Activated CD8-positive, alpha-beta T cell treated with anti-CD3 and anti-CD28 coated beads for 36 hours (primary cell): ENCODE measurements at regions not wholly inside any gene's neighbourhood (a gene's known extent, or its start where the extent isn't known, plus 50 kb on each side); places are given as distances from the start of the nearest gene placed in this dataset.

Source experiments
- ATAC-seq: fragments of 200-7000 bp; cut with Tn5 transposase; one replicate; pipeline ENCODE4 v1.10.0; 2021; ENCODE audit warnings: mild to moderate bottlenecking, moderate library complexity
- CTCF ChIA-PET: fragments of 350-600 bp; sonication (Branson Sonifier 250); formaldehyde crosslinking; loops from one replicate; lab custom pipeline; 2021; ENCODE audit warnings: antibody characterized with exemption; lab: Charles Lee
- POLR2A ChIA-PET: fragments of 350-600 bp; sonication (Branson Sonifier 250); formaldehyde crosslinking; loops from one replicate; lab custom pipeline; 2021; ENCODE audit warnings: antibody characterized with exemption; lab: Charles Lee
- DNase-seq: peaks from one replicate; pipeline ENCODE4 v3.0.0-alpha.2; 2020
- H3K27ac Mint-ChIP-seq: one replicate; pipeline ENCODE4 v1.8.0; 2021; ENCODE audit warnings: mild to moderate bottlenecking, mixed read lengths
- H3K27me3 Mint-ChIP-seq: one replicate; pipeline ENCODE4 v1.8.0; 2021; ENCODE audit warnings: mixed read lengths
- H3K36me3 Mint-ChIP-seq: one replicate; pipeline ENCODE4 v1.8.0; 2021; ENCODE audit warnings: low read depth, mixed read lengths
- H3K4me1 Mint-ChIP-seq: one replicate; pipeline ENCODE4 v1.8.0; 2021; ENCODE audit warnings: low read depth, mixed read lengths
- H3K4me3 Mint-ChIP-seq: one replicate; pipeline ENCODE4 v1.8.0; 2021; ENCODE audit warnings: mild to moderate bottlenecking, moderate library complexity, mixed read lengths
- H3K9me3 Mint-ChIP-seq: one replicate; pipeline ENCODE4 v1.8.0; 2021; ENCODE audit warnings: mixed read lengths
- CTCF ChIP-seq: fragments of 200-600 bp; IDR thresholded peaks from one replicate; pipeline ENCODE4 v1.8.0; 2022; ENCODE audit warnings: antibody characterized with exemption, mild to moderate bottlenecking
- intact Hi-C: fragments of 100-400 bp; cut with micrococcal nuclease; formaldehyde crosslinking; loops from one replicate; pipeline ENCODE4 v1.10.0; 2022

- CTCF ChIA-PET = no interaction called here
- Mint-ChIP-seq H3K27ac (no peak overlapping the region), H3K4me1 (no peaks in the 10 kb centered on the region), H3K36me3 (no peaks in the 10 kb centered on the region), H3K4me3 (no peak overlapping the region), H3K27me3 (no peaks in the 10 kb centered on the region), H3K9me3 (peaks cover 12% of the 10 kb centered on the region)
- ATAC-seq (no peak), DNase-seq (no peak)
- TF ChIP-seq CTCF = no peak
- intact Hi-C loops = no loop called here
- POLR2A ChIA-PET = no interaction called here
Measured at GRCh38 chr5:26321278-26321677, 717.1 kb downstream of the CDH9 start.

- no peak for TF ChIP-seq CTCF
- no peak for ATAC-seq
- Mint-ChIP-seq H3K4me1 (no peaks in the 10 kb centered on the region), H3K9me3 (peaks cover 16% of the 10 kb centered on the region), H3K27ac (no peak overlapping the region), H3K36me3 (no peaks in the 10 kb centered on the region), H3K4me3 (no peak overlapping the region), H3K27me3 (no peaks in the 10 kb centered on the region)
- DNase-seq = no peak
- CTCF ChIA-PET = no interaction called here
- intact Hi-C loops = no loop called here
- POLR2A ChIA-PET = no interaction called here
Measured at GRCh38 chr5:26310415-26310814, 728.0 kb downstream of the CDH9 start.

GRCh38 chr5:26295541-26295940 is 742.8 kb downstream of the CDH9 start:
- intact Hi-C loops = no loop called here
- Mint-ChIP-seq H3K9me3 (peaks cover 2% of the 10 kb centered on the region), H3K36me3 (no peaks in the 10 kb centered on the region), H3K27me3 (no peaks in the 10 kb centered on the region), H3K4me1 (no peaks in the 10 kb centered on the region), H3K27ac (no peak overlapping the region), H3K4me3 (no peak overlapping the region)
- DNase-seq (no peak), ATAC-seq (no peak)
- no peak for TF ChIP-seq CTCF
- ChIA-PET POLR2A (no interaction called here), CTCF (no interaction called here)

- H3K4me1 Mint-ChIP-seq = no peaks in the 10 kb centered on the region
- no peaks in the 10 kb centered on the region for H3K36me3 Mint-ChIP-seq
- peaks cover 6% of the 10 kb centered on the region for H3K9me3 Mint-ChIP-seq
- no peak for TF ChIP-seq CTCF
- H3K4me3 Mint-ChIP-seq = no peak overlapping the region
- ChIA-PET POLR2A (no interaction called here), CTCF (no interaction called here)
- H3K27me3 Mint-ChIP-seq = no peaks in the 10 kb centered on the region
- ATAC-seq = no peak
- DNase-seq = no peak
- intact Hi-C loops = no loop called here
- H3K27ac Mint-ChIP-seq = no peak overlapping the region
Measured at GRCh38 chr5:26282190-26282589, 756.2 kb downstream of the CDH9 start.

- DNase-seq (no peak), ATAC-seq (no peak)
- H3K4me1 Mint-ChIP-seq = no peaks in the 10 kb centered on the region
- no peaks in the 10 kb centered on the region for H3K36me3 Mint-ChIP-seq
- H3K9me3 Mint-ChIP-seq = peaks cover 4% of the 10 kb centered on the region
- H3K27me3 Mint-ChIP-seq = no peaks in the 10 kb centered on the region
- intact Hi-C loops = no loop called here
- H3K4me3 Mint-ChIP-seq = no peak overlapping the region
- no peak overlapping the region for H3K27ac Mint-ChIP-seq
- ChIA-PET CTCF (no interaction called here), POLR2A (no interaction called here)
- TF ChIP-seq CTCF = no peak
Measured at GRCh38 chr5:26278078-26278477, 760.3 kb downstream of the CDH9 start.
